HEK293 (cell line): ENCODE measurements at regions not wholly inside any gene's neighbourhood (a gene's known extent, or its start where the extent isn't known, plus 50 kb on each side); places are given as distances from the start of the nearest gene placed in this dataset.

ENCODE experiments used
- CTCF ChIA-PET: fragments of 350-600 bp; formaldehyde crosslinking; extraction: SDS; loops from one replicate; lab custom pipeline; 2021; ENCODE audit warnings: antibody characterized with exemption; lab: Yijun Ruan, JAX
- POLR2A ChIA-PET: fragments of 300-600 bp; formaldehyde crosslinking; extraction: SDS; loops from one replicate; lab custom pipeline; 2020; ENCODE audit warnings: antibody characterized with exemption, inconsistent platforms; lab: Yijun Ruan, JAX
- H3K27ac ChIP-seq: fragments of 200-500 bp; sonication (Bioruptor generic); 2 replicates; pipeline ENCODE4 v1.5.1; 2014; ENCODE audit warnings: low read depth, low read length, control low read depth, inconsistent platforms; ENCODE audit errors: extremely low read depth
- H3K36me3 ChIP-seq, 2 experiments: fragments of 200-500 bp in 1 of 2; sonication (Bioruptor generic) in 1 of 2; 1 replicate in 1 of 2; 2 replicates in 1 of 2; pipeline ENCODE4 v1.5.1; 2014 to 2017; ENCODE audit warnings: inconsistent platforms in 2 of 2, low read length in 2 of 2; ENCODE audit not compliant: control insufficient read depth in 2 of 2, insufficient read depth in 1 of 2
- H3K4me1 ChIP-seq: fragments of 200-500 bp; sonication (Bioruptor generic); 2 replicates; pipeline ENCODE4 v1.5.1; 2014; ENCODE audit warnings: mild to moderate bottlenecking, low read length, inconsistent platforms; ENCODE audit not compliant: control insufficient read depth, insufficient read depth
- H3K4me3 ChIP-seq: 2 replicates; pipeline ENCODE4 v1.5.1; 2011; ENCODE audit warnings: low read depth, mild to moderate bottlenecking, control low read depth, low read length, moderate library complexity
- H3K9me3 ChIP-seq: fragments of 200-500 bp; sonication (Bioruptor generic); 2 replicates; pipeline ENCODE4 v1.5.1; 2014; ENCODE audit warnings: low read depth, low read length, inconsistent platforms; ENCODE audit not compliant: control insufficient read depth, insufficient read depth
- GLI4 ChIP-seq: fragments of 450-650 bp; formaldehyde crosslinking; IDR thresholded peaks from 2 replicates; pipeline ENCODE4 v1.5.1; 2016; ENCODE audit warnings: missing biosample characterization, missing genetic modification characterization
- MYNN ChIP-seq: fragments of 450-650 bp; formaldehyde crosslinking; IDR thresholded peaks from 2 replicates; pipeline ENCODE4 v1.5.1; 2016; ENCODE audit warnings: missing biosample characterization, missing genetic modification characterization, borderline replicate concordance
- MZF1 ChIP-seq: fragments of 450-650 bp; formaldehyde crosslinking; IDR thresholded peaks from 2 replicates; pipeline ENCODE4 v1.5.1; 2017; ENCODE audit warnings: missing biosample characterization, missing genetic modification characterization, borderline replicate concordance
- ZBTB17 ChIP-seq: fragments of 450-650 bp; formaldehyde crosslinking; IDR thresholded peaks from 2 replicates; pipeline ENCODE4 v1.5.1; 2016; ENCODE audit warnings: missing biosample characterization, missing genetic modification characterization
- ZBTB8A ChIP-seq: fragments of 450-650 bp; formaldehyde crosslinking; IDR thresholded peaks from 2 replicates; pipeline ENCODE4 v1.5.1; 2016; ENCODE audit warnings: missing biosample characterization, missing genetic modification characterization
- ZIC2 ChIP-seq: fragments of 450-650 bp; formaldehyde crosslinking; IDR thresholded peaks from 2 replicates; pipeline ENCODE4 v1.5.1; 2016; ENCODE audit warnings: missing biosample characterization, missing genetic modification characterization
- ZNF140 ChIP-seq: fragments of 450-650 bp; formaldehyde crosslinking; IDR thresholded peaks from 2 replicates; pipeline ENCODE4 v1.5.1; 2016; ENCODE audit warnings: missing biosample characterization, missing genetic modification characterization
- ZNF157 ChIP-seq: fragments of 450-650 bp; formaldehyde crosslinking; IDR thresholded peaks from 2 replicates; pipeline ENCODE4 v1.5.1; 2016; ENCODE audit warnings: missing biosample characterization, missing genetic modification characterization
- ZNF19 ChIP-seq: fragments of 450-650 bp; formaldehyde crosslinking; IDR thresholded peaks from 2 replicates; pipeline ENCODE4; 2016; ENCODE audit warnings: missing biosample characterization, missing genetic modification characterization, low read depth
- ZNF292 ChIP-seq: fragments of 450-650 bp; formaldehyde crosslinking; IDR thresholded peaks from 2 replicates; pipeline ENCODE4 v1.5.1; 2016; ENCODE audit warnings: low read depth, missing biosample characterization, missing genetic modification characterization, borderline replicate concordance
- ZNF510 ChIP-seq: fragments of 450-650 bp; formaldehyde crosslinking; IDR thresholded peaks from 2 replicates; pipeline ENCODE4 v1.5.1; 2018; ENCODE audit warnings: mild to moderate bottlenecking, missing genetic modification characterization, missing biosample characterization; ENCODE audit not compliant: insufficient replicate concordance
- ZNF548 ChIP-seq: fragments of 450-650 bp; formaldehyde crosslinking; IDR thresholded peaks from 2 replicates; pipeline ENCODE4 v1.5.1; 2016; ENCODE audit warnings: missing biosample characterization, missing genetic modification characterization
- ZNF571 ChIP-seq: fragments of 450-650 bp; formaldehyde crosslinking; IDR thresholded peaks from 2 replicates; pipeline ENCODE4 v1.5.0; 2017; ENCODE audit warnings: missing biosample characterization, missing genetic modification characterization
- ZNF621 ChIP-seq: fragments of 450-650 bp; formaldehyde crosslinking; IDR thresholded peaks from 2 replicates; pipeline ENCODE4 v1.5.1; 2017; ENCODE audit warnings: missing biosample characterization, missing genetic modification characterization
- TF ChIP-seq, protein P1 (sequence below): fragments of 450-650 bp; formaldehyde crosslinking; IDR thresholded peaks from 2 replicates; pipeline ENCODE4 v1.5.1; 2017; ENCODE audit warnings: missing biosample characterization, missing genetic modification characterization
- TF ChIP-seq, protein P2 (sequence below): fragments of 450-650 bp; formaldehyde crosslinking; IDR thresholded peaks from 2 replicates; pipeline ENCODE4 v1.5.1; 2016; ENCODE audit warnings: missing biosample characterization, missing genetic modification characterization
- TF ChIP-seq, protein P3 (sequence below): fragments of 450-650 bp; formaldehyde crosslinking; conservative IDR thresholded peaks from 2 replicates; pipeline ENCODE4 v1.5.1; 2016; ENCODE audit warnings: low read depth, missing biosample characterization, missing genetic modification characterization
- TF ChIP-seq, protein P4 (sequence below): fragments of 450-650 bp; formaldehyde crosslinking; IDR thresholded peaks from 2 replicates; pipeline ENCODE4 v1.5.1; 2016; ENCODE audit warnings: missing biosample characterization, missing genetic modification characterization
- TF ChIP-seq, protein P5 (sequence below): fragments of 450-650 bp; formaldehyde crosslinking; IDR thresholded peaks from 2 replicates; pipeline ENCODE4 v1.5.1; 2016; ENCODE audit warnings: missing biosample characterization, missing genetic modification characterization
- TF ChIP-seq, protein P6 (sequence below): fragments of 450-650 bp; formaldehyde crosslinking; IDR thresholded peaks from 2 replicates; pipeline ENCODE4 v1.5.0; 2017; ENCODE audit warnings: missing biosample characterization, missing genetic modification characterization, borderline replicate concordance
- TF ChIP-seq, protein P7 (sequence below): fragments of 450-650 bp; IDR thresholded peaks from 2 replicates; pipeline ENCODE4 v1.5.1; 2018; ENCODE audit warnings: missing biosample characterization, mild to moderate bottlenecking, missing genetic modification characterization
- TF ChIP-seq, protein P8 (sequence below): fragments of 450-650 bp; formaldehyde crosslinking; IDR thresholded peaks from 2 replicates; pipeline ENCODE4 v1.5.1; 2016; ENCODE audit warnings: missing biosample characterization, missing genetic modification characterization

DNA sequence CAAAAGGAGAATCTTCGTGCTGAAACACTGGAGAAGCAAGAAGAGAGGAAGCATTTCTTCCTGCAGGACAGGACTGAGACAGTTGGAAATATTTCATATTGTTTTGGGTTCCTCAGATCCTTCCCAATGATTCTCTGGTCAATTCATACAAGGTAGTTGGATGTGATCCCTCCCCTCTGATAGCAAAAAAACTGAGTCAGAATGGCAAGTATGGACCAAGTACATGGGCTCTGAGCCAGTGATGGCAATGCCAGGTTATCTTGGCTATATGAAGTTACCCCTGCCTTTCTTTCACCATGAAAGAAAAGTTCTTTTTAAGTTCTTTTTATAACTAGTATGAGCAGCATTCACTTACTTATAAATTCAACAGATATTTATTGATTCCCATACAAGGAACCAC is 124.4 kb upstream of the PTPRZ1 start:
- POLR2A ChIA-PET: no interaction called here
- H3K36me3 ChIP-seq: no peaks in the 10 kb centered on the region
- no peak overlapping the region for H3K27ac ChIP-seq
- H3K9me3 ChIP-seq: no peaks in the 10 kb centered on the region
- peaks cover 5% of the 10 kb centered on the region; the same call in 1 of the 2 replicates for H3K4me1 ChIP-seq
- TF ChIP-seq ZIC2 (tag by site-specific recombination) (no peak), MYNN (tag by site-specific recombination) (no peak), ZNF157 (tag by site-specific recombination) (no peak), ZNF510 (tag by site-specific recombination) (no peak), MZF1 (tag by site-specific recombination) (no peak), GLI4 (no peak), ZNF19 (tag by site-specific recombination) (no peak), ZNF548 (tag by site-specific recombination) (no peak), ZNF571 (no peak), ZNF292 (no peak), ZBTB8A (tag by site-specific recombination) (no peak)
- TF ChIP-seq, protein P1, sequence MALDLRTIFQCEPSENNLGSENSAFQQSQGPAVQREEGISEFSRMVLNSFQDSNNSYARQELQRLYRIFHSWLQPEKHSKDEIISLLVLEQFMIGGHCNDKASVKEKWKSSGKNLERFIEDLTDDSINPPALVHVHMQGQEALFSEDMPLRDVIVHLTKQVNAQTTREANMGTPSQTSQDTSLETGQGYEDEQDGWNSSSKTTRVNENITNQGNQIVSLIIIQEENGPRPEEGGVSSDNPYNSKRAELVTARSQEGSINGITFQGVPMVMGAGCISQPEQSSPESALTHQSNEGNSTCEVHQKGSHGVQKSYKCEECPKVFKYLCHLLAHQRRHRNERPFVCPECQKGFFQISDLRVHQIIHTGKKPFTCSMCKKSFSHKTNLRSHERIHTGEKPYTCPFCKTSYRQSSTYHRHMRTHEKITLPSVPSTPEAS (tag by site-specific recombination): no peak
- TF ChIP-seq, protein P2, sequence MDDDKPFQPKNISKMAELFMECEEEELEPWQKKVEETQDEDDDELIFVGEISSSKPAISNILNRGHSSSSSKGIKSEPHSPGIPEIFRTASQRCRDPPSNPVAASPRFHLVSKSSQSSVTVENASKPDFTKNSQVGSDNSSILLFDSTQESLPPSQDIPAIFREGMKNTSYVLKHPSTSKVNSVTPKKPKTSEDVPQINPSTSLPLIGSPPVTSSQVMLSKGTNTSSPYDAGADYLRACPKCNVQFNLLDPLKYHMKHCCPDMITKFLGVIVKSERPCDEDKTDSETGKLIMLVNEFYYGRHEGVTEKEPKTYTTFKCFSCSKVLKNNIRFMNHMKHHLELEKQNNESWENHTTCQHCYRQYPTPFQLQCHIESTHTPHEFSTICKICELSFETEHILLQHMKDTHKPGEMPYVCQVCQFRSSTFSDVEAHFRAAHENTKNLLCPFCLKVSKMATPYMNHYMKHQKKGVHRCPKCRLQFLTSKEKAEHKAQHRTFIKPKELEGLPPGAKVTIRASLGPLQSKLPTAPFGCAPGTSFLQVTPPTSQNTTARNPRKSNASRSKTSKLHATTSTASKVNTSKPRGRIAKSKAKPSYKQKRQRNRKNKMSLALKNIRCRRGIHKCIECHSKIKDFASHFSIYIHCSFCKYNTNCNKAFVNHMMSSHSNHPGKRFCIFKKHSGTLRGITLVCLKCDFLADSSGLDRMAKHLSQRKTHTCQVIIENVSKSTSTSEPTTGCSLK (tag by site-specific recombination): no peak
- TF ChIP-seq, protein P3, sequence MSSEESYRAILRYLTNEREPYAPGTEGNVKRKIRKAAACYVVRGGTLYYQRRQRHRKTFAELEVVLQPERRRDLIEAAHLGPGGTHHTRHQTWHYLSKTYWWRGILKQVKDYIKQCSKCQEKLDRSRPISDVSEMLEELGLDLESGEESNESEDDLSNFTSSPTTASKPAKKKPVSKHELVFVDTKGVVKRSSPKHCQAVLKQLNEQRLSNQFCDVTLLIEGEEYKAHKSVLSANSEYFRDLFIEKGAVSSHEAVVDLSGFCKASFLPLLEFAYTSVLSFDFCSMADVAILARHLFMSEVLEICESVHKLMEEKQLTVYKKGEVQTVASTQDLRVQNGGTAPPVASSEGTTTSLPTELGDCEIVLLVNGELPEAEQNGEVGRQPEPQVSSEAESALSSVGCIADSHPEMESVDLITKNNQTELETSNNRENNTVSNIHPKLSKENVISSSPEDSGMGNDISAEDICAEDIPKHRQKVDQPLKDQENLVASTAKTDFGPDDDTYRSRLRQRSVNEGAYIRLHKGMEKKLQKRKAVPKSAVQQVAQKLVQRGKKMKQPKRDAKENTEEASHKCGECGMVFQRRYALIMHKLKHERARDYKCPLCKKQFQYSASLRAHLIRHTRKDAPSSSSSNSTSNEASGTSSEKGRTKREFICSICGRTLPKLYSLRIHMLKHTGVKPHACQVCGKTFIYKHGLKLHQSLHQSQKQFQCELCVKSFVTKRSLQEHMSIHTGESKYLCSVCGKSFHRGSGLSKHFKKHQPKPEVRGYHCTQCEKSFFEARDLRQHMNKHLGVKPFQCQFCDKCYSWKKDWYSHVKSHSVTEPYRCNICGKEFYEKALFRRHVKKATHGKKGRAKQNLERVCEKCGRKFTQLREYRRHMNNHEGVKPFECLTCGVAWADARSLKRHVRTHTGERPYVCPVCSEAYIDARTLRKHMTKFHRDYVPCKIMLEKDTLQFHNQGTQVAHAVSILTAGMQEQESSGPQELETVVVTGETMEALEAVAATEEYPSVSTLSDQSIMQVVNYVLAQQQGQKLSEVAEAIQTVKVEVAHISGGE: no peak
- TF ChIP-seq, protein P4, sequence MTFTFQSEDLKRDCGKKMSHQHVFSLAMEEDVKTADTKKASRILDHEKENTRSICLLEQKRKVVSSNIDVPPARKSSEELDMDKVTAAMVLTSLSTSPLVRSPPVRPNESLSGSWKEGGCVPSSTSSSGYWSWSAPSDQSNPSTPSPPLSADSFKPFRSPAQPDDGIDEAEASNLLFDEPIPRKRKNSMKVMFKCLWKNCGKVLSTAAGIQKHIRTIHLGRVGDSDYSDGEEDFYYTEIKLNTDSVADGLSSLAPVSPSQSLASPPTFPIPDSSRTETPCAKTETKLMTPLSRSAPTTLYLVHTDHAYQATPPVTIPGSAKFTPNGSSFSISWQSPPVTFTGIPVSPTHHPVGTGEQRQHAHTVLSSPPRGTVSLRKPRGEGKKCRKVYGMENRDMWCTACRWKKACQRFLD: no peak
- TF ChIP-seq, protein P5, sequence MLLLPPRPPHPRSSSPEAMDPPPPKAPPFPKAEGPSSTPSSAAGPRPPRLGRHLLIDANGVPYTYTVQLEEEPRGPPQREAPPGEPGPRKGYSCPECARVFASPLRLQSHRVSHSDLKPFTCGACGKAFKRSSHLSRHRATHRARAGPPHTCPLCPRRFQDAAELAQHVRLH (tag by site-specific recombination): no peak
- no peak overlapping the region for H3K4me3 ChIP-seq
- CTCF ChIA-PET: no interaction called here

DNA sequence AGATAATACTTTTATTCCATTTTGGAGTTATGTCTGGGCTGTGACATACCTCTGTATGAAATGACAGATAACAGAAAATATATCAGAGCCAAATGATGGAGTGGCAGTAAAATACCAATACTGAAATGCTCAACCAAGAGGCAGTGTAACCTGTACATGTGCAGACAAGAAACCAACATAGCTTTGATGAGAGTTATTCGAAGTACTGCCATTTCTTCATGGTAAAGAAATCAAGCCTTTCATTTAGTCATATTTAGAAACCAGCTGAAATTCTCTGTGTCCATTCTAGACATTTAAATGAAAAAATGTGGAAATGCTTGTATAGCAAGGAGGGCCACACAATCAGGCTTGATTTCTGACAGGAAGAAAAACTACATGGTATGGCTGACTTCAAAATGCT is 127.1 kb upstream of the PTPRZ1 start:
- ChIA-PET CTCF (no interaction called here), POLR2A (no interaction called here)
- no peaks in the 10 kb centered on the region for H3K36me3 ChIP-seq
- TF ChIP-seq ZNF140 (tag by site-specific recombination): no peak
- TF ChIP-seq, protein P6, sequence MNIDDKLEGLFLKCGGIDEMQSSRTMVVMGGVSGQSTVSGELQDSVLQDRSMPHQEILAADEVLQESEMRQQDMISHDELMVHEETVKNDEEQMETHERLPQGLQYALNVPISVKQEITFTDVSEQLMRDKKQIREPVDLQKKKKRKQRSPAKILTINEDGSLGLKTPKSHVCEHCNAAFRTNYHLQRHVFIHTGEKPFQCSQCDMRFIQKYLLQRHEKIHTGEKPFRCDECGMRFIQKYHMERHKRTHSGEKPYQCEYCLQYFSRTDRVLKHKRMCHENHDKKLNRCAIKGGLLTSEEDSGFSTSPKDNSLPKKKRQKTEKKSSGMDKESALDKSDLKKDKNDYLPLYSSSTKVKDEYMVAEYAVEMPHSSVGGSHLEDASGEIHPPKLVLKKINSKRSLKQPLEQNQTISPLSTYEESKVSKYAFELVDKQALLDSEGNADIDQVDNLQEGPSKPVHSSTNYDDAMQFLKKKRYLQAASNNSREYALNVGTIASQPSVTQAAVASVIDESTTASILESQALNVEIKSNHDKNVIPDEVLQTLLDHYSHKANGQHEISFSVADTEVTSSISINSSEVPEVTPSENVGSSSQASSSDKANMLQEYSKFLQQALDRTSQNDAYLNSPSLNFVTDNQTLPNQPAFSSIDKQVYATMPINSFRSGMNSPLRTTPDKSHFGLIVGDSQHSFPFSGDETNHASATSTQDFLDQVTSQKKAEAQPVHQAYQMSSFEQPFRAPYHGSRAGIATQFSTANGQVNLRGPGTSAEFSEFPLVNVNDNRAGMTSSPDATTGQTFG (tag by site-specific recombination): no peak
- no peak for TF ChIP-seq ZBTB17 (tag by site-specific recombination)
- TF ChIP-seq, protein P7, sequence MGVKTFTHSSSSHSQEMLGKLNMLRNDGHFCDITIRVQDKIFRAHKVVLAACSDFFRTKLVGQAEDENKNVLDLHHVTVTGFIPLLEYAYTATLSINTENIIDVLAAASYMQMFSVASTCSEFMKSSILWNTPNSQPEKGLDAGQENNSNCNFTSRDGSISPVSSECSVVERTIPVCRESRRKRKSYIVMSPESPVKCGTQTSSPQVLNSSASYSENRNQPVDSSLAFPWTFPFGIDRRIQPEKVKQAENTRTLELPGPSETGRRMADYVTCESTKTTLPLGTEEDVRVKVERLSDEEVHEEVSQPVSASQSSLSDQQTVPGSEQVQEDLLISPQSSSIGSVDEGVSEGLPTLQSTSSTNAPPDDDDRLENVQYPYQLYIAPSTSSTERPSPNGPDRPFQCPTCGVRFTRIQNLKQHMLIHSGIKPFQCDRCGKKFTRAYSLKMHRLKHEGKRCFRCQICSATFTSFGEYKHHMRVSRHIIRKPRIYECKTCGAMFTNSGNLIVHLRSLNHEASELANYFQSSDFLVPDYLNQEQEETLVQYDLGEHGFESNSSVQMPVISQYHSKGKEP (tag by site-specific recombination): no peak
- TF ChIP-seq, protein P8, sequence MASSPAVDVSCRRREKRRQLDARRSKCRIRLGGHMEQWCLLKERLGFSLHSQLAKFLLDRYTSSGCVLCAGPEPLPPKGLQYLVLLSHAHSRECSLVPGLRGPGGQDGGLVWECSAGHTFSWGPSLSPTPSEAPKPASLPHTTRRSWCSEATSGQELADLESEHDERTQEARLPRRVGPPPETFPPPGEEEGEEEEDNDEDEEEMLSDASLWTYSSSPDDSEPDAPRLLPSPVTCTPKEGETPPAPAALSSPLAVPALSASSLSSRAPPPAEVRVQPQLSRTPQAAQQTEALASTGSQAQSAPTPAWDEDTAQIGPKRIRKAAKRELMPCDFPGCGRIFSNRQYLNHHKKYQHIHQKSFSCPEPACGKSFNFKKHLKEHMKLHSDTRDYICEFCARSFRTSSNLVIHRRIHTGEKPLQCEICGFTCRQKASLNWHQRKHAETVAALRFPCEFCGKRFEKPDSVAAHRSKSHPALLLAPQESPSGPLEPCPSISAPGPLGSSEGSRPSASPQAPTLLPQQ (tag by site-specific recombination): no peak
- TF ChIP-seq ZNF621 (tag by site-specific recombination): no peak

More for the DNA sequence above, 127.1 kb upstream of the PTPRZ1 start:
- Histone ChIP-seq H3K9me3 (no peaks in the 10 kb centered on the region), H3K27ac (no peak overlapping the region), H3K4me1 (peaks cover 5% of the 10 kb centered on the region; the same call in 1 of the 2 replicates), H3K4me3 (no peak overlapping the region)
